COR-L47 (cell line): ENCODE measurements at regions not wholly inside any gene's neighbourhood (a gene's known extent, or its start where the extent isn't known, plus 50 kb on each side); places are given as distances from the start of the nearest gene placed in this dataset.

Experiments used
- DNase-seq: peaks from one replicate; lab custom pipeline; 2025; lab: John Stamatoyannopoulos, UW

GRCh38 chr6:113375950-113376846 lies 480.9 kb upstream of the MARCKS start:
- DNase-seq, result no peak

- no peak for DNase-seq
Observed at GRCh38 chr6:113376847-113377165, 480.3 kb upstream of the MARCKS start.

- no peak for DNase-seq
Observed at GRCh38 chr6:113377362-113377942, 479.7 kb upstream of the MARCKS start.

- no peak for DNase-seq
Observed at GRCh38 chr6:113380591-113380990, 476.6 kb upstream of the MARCKS start.

GRCh38 chr6:113381232-113381631 lies 475.9 kb upstream of the MARCKS start:
- no peak for DNase-seq

- DNase-seq, result peak; percentile 20
Observed at GRCh38 chr6:113381959-113382358, 475.2 kb upstream of the MARCKS start.

- no peak for DNase-seq
Observed at GRCh38 chr6:113383701-113384100, 473.4 kb upstream of the MARCKS start.

GRCh38 chr6:113385020-113385431 lies 472.1 kb upstream of the MARCKS start:
- no peak for DNase-seq

GRCh38 chr6:113388996-113389395 lies 468.1 kb upstream of the MARCKS start:
- no peak for DNase-seq

- peak; percentile 13 for DNase-seq
Observed at GRCh38 chr6:113392551-113393055, 464.5 kb upstream of the MARCKS start.

- DNase-seq, result no peak
Observed at GRCh38 chr6:113394216-113394615, 462.9 kb upstream of the MARCKS start.

GRCh38 chr6:113394729-113395128 lies 462.4 kb upstream of the MARCKS start:
- no peak for DNase-seq

- no peak for DNase-seq
Observed at GRCh38 chr6:113396730-113397129, 460.4 kb upstream of the MARCKS start.

- no peak for DNase-seq
Observed at GRCh38 chr6:113397236-113397635, 459.9 kb upstream of the MARCKS start.

GRCh38 chr6:113401231-113401630 lies 455.9 kb upstream of the MARCKS start:
- no peak for DNase-seq

- DNase-seq, result no peak
Observed at GRCh38 chr6:113402544-113402943, 454.6 kb upstream of the MARCKS start.

GRCh38 chr6:113403966-113404595 lies 453.1 kb upstream of the MARCKS start:
- DNase-seq, result no peak

- DNase-seq, result no peak
Observed at GRCh38 chr6:113405326-113406047, 451.7 kb upstream of the MARCKS start.

GRCh38 chr6:113406048-113406695 lies 451.0 kb upstream of the MARCKS start:
- no peak for DNase-seq

GRCh38 chr6:113411011-113411410 lies 446.1 kb upstream of the MARCKS start:
- no peak for DNase-seq

GRCh38 chr6:113412589-113413357 lies 444.4 kb upstream of the MARCKS start:
- no peak for DNase-seq
